GM12878 (cell line): ENCODE measurements at regions not wholly inside any gene's neighbourhood (a gene's known extent, or its start where the extent isn't known, plus 50 kb on each side); places are given as distances from the start of the nearest gene placed in this dataset.

ENCODE experiments used
- ATAC-seq: fragments of 200-7000 bp; cut with Tn5 transposase; 3 replicates; pipeline ENCODE4 v1.9.1; 2020; ENCODE audit warnings: mild to moderate bottlenecking, moderate library complexity
- BruUV-seq: library from RNA; stranded (reverse); fragments of 400-500 nt; replicated peaks from 2 replicates; lab custom pipeline; 2021; lab: Mats Ljungman, UMichigan
- CTCF ChIA-PET: fragments of 300-600 bp; sonication (Branson Sonifier 250); formaldehyde crosslinking; extraction: SDS; loops from one replicate; lab custom pipeline; 2021; ENCODE audit warnings: inconsistent platforms; lab: Yijun Ruan, JAX
- POLR2A ChIA-PET: fragments of 350-600 bp; formaldehyde crosslinking; extraction: SDS; loops from one replicate; lab custom pipeline; 2021; ENCODE audit warnings: inconsistent platforms; lab: Charles Lee
- RAD21 ChIA-PET: fragments of 300-600 bp; sonication (Branson Sonifier 250); formaldehyde crosslinking; loops from one replicate; lab custom pipeline; 2023; ENCODE audit warnings: antibody characterized with exemption; ENCODE audit not compliant: unreplicated experiment; lab: Charles Lee
- SMC1A ChIA-PET: fragments of 300-600 bp; sonication (Branson Sonifier 250); formaldehyde crosslinking; loops from one replicate; lab custom pipeline; 2023; ENCODE audit not compliant: unreplicated experiment, uncharacterized antibody; lab: Charles Lee
- DNase-seq: peaks from one replicate; pipeline ENCODE4 v3.0.0-alpha.2; 2011; ENCODE audit warnings: low read depth, low spot score
- FAIRE-seq: peaks from 3 replicates; lab custom pipeline; 2011; peaks lifted over from hg19 to GRCh38; lab: Jason Lieb, UNC
- H2AFZ ChIP-seq: 2 replicates; pipeline ENCODE4 v1.6.0; 2011; ENCODE audit warnings: low read depth, low read length, control low read depth; ENCODE audit not compliant: control insufficient read depth
- H3K27ac ChIP-seq: 2 replicates; pipeline ENCODE4 v1.5.1; 2011; ENCODE audit warnings: control low read depth; ENCODE audit not compliant: control insufficient read depth, insufficient read depth
- H3K27me3 ChIP-seq, 2 experiments: replicated peaks in 1 of 2; 2 replicates each; pipeline versions ENCODE4 v1.6.0 to v1.6.1; 2011; ENCODE audit warnings: low read length in 1 of 2; ENCODE audit not compliant: control insufficient read depth in 2 of 2, insufficient read depth in 2 of 2
- H3K36me3 ChIP-seq, 2 experiments: 2 replicates each; pipeline ENCODE4 v1.5.1; 2011; ENCODE audit warnings: low read length in 1 of 2; ENCODE audit not compliant: control insufficient read depth in 2 of 2, insufficient read depth in 2 of 2
- H3K4me1 ChIP-seq: 2 replicates; pipeline ENCODE4 v1.6.1; 2011; ENCODE audit warnings: mild to moderate bottlenecking, low read length, moderate library complexity, mixed read lengths; ENCODE audit not compliant: control insufficient read depth, insufficient read depth
- H3K4me2 ChIP-seq: 2 replicates; pipeline ENCODE4 v1.6.0; 2011; ENCODE audit warnings: control low read depth; ENCODE audit not compliant: control insufficient read depth, insufficient read depth
- H3K4me3 ChIP-seq: fragments of 200-600 bp; sonication (generic); 2 replicates; pipeline ENCODE4 v1.5.1; 2016
- H3K79me2 ChIP-seq: 2 replicates; pipeline ENCODE4 v1.6.0; 2011; ENCODE audit warnings: low read length; ENCODE audit not compliant: control insufficient read depth, insufficient read depth
- H3K9ac ChIP-seq: 2 replicates; pipeline ENCODE4 v1.8.0; 2011; ENCODE audit warnings: low read length, control low read depth, mixed read lengths; ENCODE audit not compliant: control insufficient read depth, insufficient read depth
- H3K9me3 ChIP-seq: replicated peaks from 3 replicates; pipeline ENCODE4 v1.5.1; 2011; ENCODE audit warnings: mild to moderate bottlenecking, low read length; ENCODE audit not compliant: control insufficient read depth, insufficient read depth
- H4K20me1 ChIP-seq: 2 replicates; pipeline ENCODE4 v1.6.0; 2011; ENCODE audit not compliant: control insufficient read depth, insufficient read depth
- CEBPB ChIP-seq, 2 experiments: fragments of 150-350 bp in 1 of 2; IDR thresholded peaks; 2 replicates each; pipeline ENCODE4 v1.6.1; 2012 to 2014; ENCODE audit warnings: low read depth in 2 of 2, low read length in 2 of 2, borderline replicate concordance in 1 of 2, inconsistent platforms in 1 of 2
- CHD4 ChIP-seq: fragments of 200-600 bp; sonication (generic); IDR thresholded peaks from 2 replicates; pipeline ENCODE4 v1.6.1; 2016; ENCODE audit warnings: mild to moderate bottlenecking
- E2F4 ChIP-seq: IDR thresholded peaks from 2 replicates; pipeline ENCODE4 v1.6.1; 2012; ENCODE audit warnings: low read depth, low read length, improper control_type of control experiment
- ELK1 ChIP-seq: IDR thresholded peaks from 2 replicates; pipeline ENCODE4 v1.6.1; 2012; ENCODE audit warnings: low read depth, low read length, improper control_type of control experiment
- IKZF1 ChIP-seq: fragments of 450-650 bp; conservative IDR thresholded peaks from 2 replicates; pipeline ENCODE4 v1.6.1; 2017; ENCODE audit warnings: antibody characterized with exemption, mild to moderate bottlenecking
- JUND ChIP-seq: IDR thresholded peaks from 2 replicates; pipeline ENCODE4 v1.6.1; 2012; ENCODE audit warnings: low read depth, mild to moderate bottlenecking, low read length, improper control_type of control experiment, moderate library complexity
- MYB ChIP-seq: fragments of 150-350 bp; IDR thresholded peaks from 2 replicates; pipeline ENCODE4 v1.6.1; 2014; ENCODE audit warnings: mild to moderate bottlenecking, low read depth, low read length, borderline replicate concordance
- NFYA ChIP-seq: IDR thresholded peaks from 2 replicates; pipeline ENCODE4 v1.6.1; 2011; ENCODE audit warnings: low read depth, mild to moderate bottlenecking, low read length, improper control_type of control experiment, borderline replicate concordance
- PML ChIP-seq: IDR thresholded peaks from 2 replicates; pipeline ENCODE4 v1.6.1; 2012; ENCODE audit warnings: low read length, inconsistent platforms
- SIN3A ChIP-seq: IDR thresholded peaks from 2 replicates; pipeline ENCODE4 v1.6.1; 2012; ENCODE audit warnings: low read depth, low read length, improper control_type of control experiment
- SMAD1 ChIP-seq: fragments of 450-650 bp; IDR thresholded peaks from 2 replicates; pipeline ENCODE4 v1.6.1; 2018; ENCODE audit warnings: mild to moderate bottlenecking, low read depth; ENCODE audit not compliant: partially characterized antibody
- SMC3 ChIP-seq: IDR thresholded peaks from 2 replicates; pipeline ENCODE4 v1.6.1; 2011; ENCODE audit warnings: low read length, improper control_type of control experiment, borderline replicate concordance
- ZNF622 ChIP-seq: fragments of 450-650 bp; IDR thresholded peaks from 2 replicates; pipeline ENCODE4 v1.6.1; 2017; ENCODE audit warnings: mild to moderate bottlenecking, inconsistent platforms
- in situ Hi-C: fragments of 300-500 bp; cut with MboI; formaldehyde crosslinking; loops from 9 replicates; pipeline ENCODE4 v1.14.3; 2018; ENCODE audit warnings: mixed read lengths
- intact Hi-C: fragments of 100-400 bp; cut with micrococcal nuclease; formaldehyde crosslinking; loops from one replicate; pipeline ENCODE4 v1.14.2; 2022; ENCODE audit not compliant: unreplicated experiment

DNA sequence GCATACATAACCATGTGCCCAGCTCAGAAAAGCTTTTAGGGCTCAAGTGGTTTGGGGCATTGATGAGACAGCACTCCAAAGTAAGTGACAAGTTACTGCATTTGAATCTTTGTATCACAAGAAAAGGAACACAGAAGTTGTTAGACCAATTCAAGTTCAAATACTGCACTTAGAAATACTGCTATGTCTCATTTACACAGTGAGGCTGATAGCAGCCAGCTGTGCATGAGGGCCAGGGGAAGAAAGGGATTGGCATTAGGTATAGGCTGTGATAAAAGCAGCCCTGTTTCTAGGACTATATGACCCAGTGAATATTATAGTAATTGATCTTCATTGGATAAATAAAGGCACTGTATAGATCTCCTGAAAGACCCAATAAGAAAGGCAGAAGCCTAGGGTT, 197.8 kb upstream of the SORCS1 start:
- ATAC-seq (no peak), FAIRE-seq (no peak), DNase-seq (no peak)
- BruUV-seq, result no TSS peak
- in situ Hi-C loops (no loop called here), intact Hi-C loops (no loop called here)
- no peak overlapping the region for H2AFZ ChIP-seq
- no peak overlapping the region for H3K4me3 ChIP-seq
- H3K9ac ChIP-seq, result no peak overlapping the region
- CTCF ChIA-PET, result no interaction called here
- POLR2A ChIA-PET, result no interaction called here
- no peak overlapping the region for H3K4me2 ChIP-seq
- no peaks in the 10 kb centered on the region; a peak in 1 of 4 replicates for H3K27me3 ChIP-seq
- RAD21 ChIA-PET, result no interaction called here
- H3K27ac ChIP-seq, result no peak overlapping the region
- no peaks in the 10 kb centered on the region for H3K79me2 ChIP-seq
- no peaks in the 10 kb centered on the region for H3K36me3 ChIP-seq
- no peaks in the 10 kb centered on the region for H3K9me3 ChIP-seq
- no peak for TF ChIP-seq ELK1
- TF ChIP-seq CHD4, result no peak
- TF ChIP-seq E2F4, result no peak
- no peak for TF ChIP-seq JUND
- TF ChIP-seq SIN3A, result no peak
- TF ChIP-seq CEBPB (IDR thresholded peaks at IDR 0.05; ENCODE audit: borderline replicate concordance in 1 of 2, low read depth in 2 of 2, low read length in 2 of 2), result no peak
- SMC1A ChIA-PET, result interaction anchor here (1.5 kb wide), 1 partner anchor 21 kb away, joined by 4 read pairs; no protein-coding TSS in a partner anchor
- H4K20me1 ChIP-seq, result no peaks in the 10 kb centered on the region
- H3K4me1 ChIP-seq, result no peaks in the 10 kb centered on the region

DNA sequence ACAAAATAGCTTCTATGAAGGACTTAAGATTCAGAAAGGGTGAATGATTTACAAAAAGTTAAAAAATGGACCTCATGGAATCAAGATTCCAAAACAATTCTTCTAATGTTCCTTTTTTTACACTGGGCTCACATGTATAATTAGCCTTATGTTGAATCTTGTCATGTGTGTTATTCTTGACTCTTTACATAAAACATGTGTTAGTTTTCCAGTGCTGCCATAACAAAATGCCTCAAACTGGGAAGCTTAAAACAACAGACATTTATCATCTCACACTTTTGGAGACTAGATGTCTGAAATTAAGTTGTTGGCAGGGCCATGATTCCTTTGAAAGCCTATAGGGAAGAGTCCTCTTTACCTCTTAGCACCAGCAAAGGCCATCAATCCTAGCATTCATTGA, 192.5 kb upstream of the SORCS1 start:
- H3K4me2 ChIP-seq, result no peak overlapping the region
- ATAC-seq, result no peak
- intact Hi-C loops, result no loop called here
- H3K36me3 ChIP-seq, result no peaks in the 10 kb centered on the region
- H3K27me3 ChIP-seq, result no peaks in the 10 kb centered on the region
- H3K27ac ChIP-seq, result no peak overlapping the region
- no peak overlapping the region for H2AFZ ChIP-seq
- RAD21 ChIA-PET, result no interaction called here
- no TSS peak for BruUV-seq
- H3K9ac ChIP-seq, result no peak overlapping the region
- TF ChIP-seq NFYA, result no peak
- no peak for TF ChIP-seq ZNF622
- TF ChIP-seq MYB, result no peak
- TF ChIP-seq SMC3, result no peak
- no peak for TF ChIP-seq PML
- TF ChIP-seq IKZF1, result no peak
- no peak for TF ChIP-seq SMAD1
- in situ Hi-C loops, result no loop called here
- CTCF ChIA-PET, result interaction anchor here (1.0 kb wide), 1 partner anchor 77 kb away, joined by 3 read pairs; no protein-coding TSS in a partner anchor
- H3K4me3 ChIP-seq, result no peak overlapping the region
- H3K4me1 ChIP-seq, result no peaks in the 10 kb centered on the region
- SMC1A ChIA-PET, result interaction anchor here (0.8 kb wide), 1 partner anchor 657 kb away, joined by 3 read pairs; no protein-coding TSS in a partner anchor
- no peak for FAIRE-seq
- no peaks in the 10 kb centered on the region for H4K20me1 ChIP-seq
- no peak for DNase-seq
- H3K79me2 ChIP-seq, result no peaks in the 10 kb centered on the region
- H3K9me3 ChIP-seq, result no peaks in the 10 kb centered on the region
- POLR2A ChIA-PET, result no interaction called here
